Neural cell (in vitro differentiated cells): ENCODE measurements at regions not wholly inside any gene's neighbourhood (a gene's known extent, or its start where the extent isn't known, plus 50 kb on each side); places are given as distances from the start of the nearest gene placed in this dataset.
"Not testable (repeated sequence)": the region's sequence is repeated elsewhere in the genome, so short reads cannot be mapped to it uniquely, and the experiment has no call there.

Experiments used
- H2AFZ ChIP-seq: fragments of 200-600, 300-800 bp; sonication (generic), shearing (Covaris generic); 2 replicates; pipeline ENCODE4 v1.6.0; 2014; ENCODE audit warnings: low read depth, mild to moderate bottlenecking, antibody characterized with exemption, low read length, moderate library complexity
- H3F3A ChIP-seq: fragments of 200-600 bp; shearing (Covaris generic); 2 replicates; pipeline ENCODE4 v1.6.1; 2016; ENCODE audit warnings: mild to moderate bottlenecking, moderate library complexity, mixed read lengths, antibody characterized with exemption, low read length; ENCODE audit not compliant: insufficient read depth, poor library complexity, severe bottlenecking
- H3K27ac ChIP-seq: fragments of 200-600, 300-800 bp; sonication (generic), shearing (Covaris generic); 2 replicates; pipeline ENCODE4 v1.5.1; 2014; ENCODE audit warnings: mild to moderate bottlenecking, low read length, moderate library complexity
- H3K27me3 ChIP-seq: fragments of 300-800, 200-600 bp; sonication (generic), shearing (Covaris generic); 2 replicates; pipeline ENCODE4 v1.6.0; 2014; ENCODE audit warnings: mild to moderate bottlenecking, low read depth, low read length, moderate library complexity; ENCODE audit not compliant: insufficient read depth
- H3K36me3 ChIP-seq: fragments of 300-800, 200-600 bp; sonication (generic), shearing (Covaris generic); 2 replicates; pipeline ENCODE4 v1.5.1; 2014; ENCODE audit warnings: mild to moderate bottlenecking, antibody characterized with exemption, low read length, moderate library complexity; ENCODE audit not compliant: insufficient read depth
- H3K4me2 ChIP-seq: fragments of 300-800, 200-600 bp; sonication (generic), shearing (Covaris generic); 2 replicates; pipeline ENCODE4 v1.6.0; 2014; ENCODE audit warnings: mild to moderate bottlenecking, low read length
- H3K4me3 ChIP-seq: fragments of 300-800, 200-600 bp; sonication (generic), shearing (Covaris generic); 2 replicates; pipeline ENCODE4 v1.5.1; 2014; ENCODE audit warnings: mild to moderate bottlenecking, low read length, moderate library complexity
- H3K79me2 ChIP-seq: fragments of 200-600 bp; shearing (Covaris generic); replicated peaks from 2 replicates; pipeline ENCODE4 v1.6.0; 2014; ENCODE audit warnings: mild to moderate bottlenecking, low read length, moderate library complexity; ENCODE audit not compliant: insufficient read depth
- H3K9ac ChIP-seq: fragments of 300-800, 200-600 bp; sonication (generic), shearing (Covaris generic); 2 replicates; pipeline ENCODE4 v1.6.1; 2016; ENCODE audit warnings: mild to moderate bottlenecking, low read length, mixed read lengths
- H3K9me2 ChIP-seq: fragments of 200-600 bp; shearing (Covaris generic); 2 replicates; pipeline ENCODE4 v1.6.1; 2016; ENCODE audit warnings: mild to moderate bottlenecking, low read length, mixed read lengths; ENCODE audit not compliant: insufficient read depth
- H3K9me3 ChIP-seq: fragments of 200-600, 300-800 bp; sonication (generic), shearing (Covaris generic); 2 replicates; pipeline ENCODE4 v1.6.1; 2016; ENCODE audit warnings: mild to moderate bottlenecking, mixed run types, low read length, moderate library complexity, mixed read lengths
- H4K20me1 ChIP-seq: fragments of 200-600 bp; shearing (Covaris generic); 2 replicates; pipeline ENCODE4 v1.6.1; 2016; ENCODE audit warnings: mild to moderate bottlenecking, mixed run types; ENCODE audit not compliant: insufficient read depth
- EP300 ChIP-seq: fragments of 450-650 bp; conservative IDR thresholded peaks from 2 replicates; pipeline ENCODE4 v1.6.1; 2014; ENCODE audit warnings: antibody characterized with exemption, mild to moderate bottlenecking, moderate library complexity; ENCODE audit not compliant: poor library complexity, severe bottlenecking
- EZH2 ChIP-seq: fragments of 200-600, 300-800 bp; shearing (Covaris generic), sonication (generic); IDR thresholded peaks from 2 replicates; pipeline ENCODE4 v1.6.1; 2014; ENCODE audit warnings: antibody characterized with exemption, low read length, borderline replicate concordance, mild to moderate bottlenecking; ENCODE audit not compliant: insufficient read depth, poor library complexity, severe bottlenecking
- MXI1 ChIP-seq: fragments of 450-650 bp; conservative IDR thresholded peaks from 2 replicates; pipeline ENCODE4 v1.6.1; 2014; ENCODE audit warnings: antibody characterized with exemption, mild to moderate bottlenecking; ENCODE audit not compliant: poor library complexity, severe bottlenecking
- POLR2AphosphoS5 ChIP-seq: IDR thresholded peaks from 2 replicates; pipeline ENCODE4 v1.6.1; 2012
- RAD21 ChIP-seq: fragments of 450-650 bp; conservative IDR thresholded peaks from 2 replicates; pipeline ENCODE4 v1.6.1; 2014; ENCODE audit warnings: antibody characterized with exemption, mild to moderate bottlenecking, moderate library complexity
- SMC3 ChIP-seq: fragments of 450-650 bp; conservative IDR thresholded peaks from 2 replicates; pipeline ENCODE4 v1.6.1; 2014; ENCODE audit warnings: antibody characterized with exemption, mild to moderate bottlenecking, moderate library complexity; ENCODE audit not compliant: poor library complexity
- TAF1 ChIP-seq: IDR thresholded peaks from 2 replicates; pipeline ENCODE4 v1.6.1; 2012; ENCODE audit warnings: low read depth
- TF ChIP-seq, protein P1 (sequence below): IDR thresholded peaks from 2 replicates; pipeline ENCODE4 v1.6.1; 2012; ENCODE audit warnings: borderline replicate concordance
- TF ChIP-seq, protein P2 (sequence below): fragments of 450-650 bp; IDR thresholded peaks from 2 replicates; pipeline ENCODE4 v1.5.1; 2014; ENCODE audit warnings: antibody characterized with exemption, mild to moderate bottlenecking, moderate library complexity; ENCODE audit not compliant: poor library complexity, severe bottlenecking

DNA sequence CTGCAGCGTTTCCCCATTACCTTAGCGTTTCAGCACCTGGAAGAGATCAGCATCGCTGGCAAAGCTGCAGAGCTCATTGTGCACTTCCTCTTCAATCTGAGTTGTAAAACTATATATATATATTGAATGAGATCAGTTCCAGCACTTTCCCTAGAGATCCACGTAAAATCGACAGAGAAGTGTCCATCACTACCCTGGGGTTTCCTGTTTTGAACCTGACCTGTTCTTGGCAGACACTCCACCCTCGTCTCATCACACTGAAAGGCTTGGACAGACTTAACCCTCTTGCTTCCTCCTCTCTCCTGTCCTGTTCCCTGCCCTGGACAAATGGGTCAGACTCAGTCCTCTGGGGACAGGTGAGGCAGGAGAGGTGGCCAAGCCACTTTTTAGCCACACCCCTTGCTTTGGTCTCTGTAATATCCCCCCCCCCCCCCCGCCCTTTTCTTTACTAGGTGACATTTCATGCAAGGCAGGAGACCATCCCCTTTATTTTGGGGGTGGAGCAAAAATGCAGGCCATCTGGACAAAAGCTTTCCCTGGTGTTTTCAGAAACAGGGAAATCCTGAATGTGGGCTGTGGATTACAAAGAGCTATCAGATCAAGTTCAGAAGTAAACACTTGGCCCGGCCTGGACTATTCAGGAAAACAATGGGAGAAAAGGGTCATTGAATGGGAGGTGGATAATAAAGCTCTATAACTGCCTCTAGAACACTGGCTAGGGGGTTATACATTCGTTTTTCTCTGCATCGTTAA, 83.7 kb upstream of the KDM7A start:
- Histone ChIP-seq H3K9me3 (no peaks in the 10 kb centered on the region), H3F3A (no peaks in the 10 kb centered on the region), H3K27me3 (no peaks in the 10 kb centered on the region), H3K79me2 (no peaks in the 10 kb centered on the region), H3K9me2 (no peaks in the 10 kb centered on the region), H3K27ac (no peak overlapping the region), H3K4me2 (no peak overlapping the region), H3K4me3 (no peak overlapping the region), H4K20me1 (no peaks in the 10 kb centered on the region), H2AFZ (no peak overlapping the region), H3K9ac (no peak overlapping the region), H3K36me3 (no peaks in the 10 kb centered on the region)
- TF ChIP-seq POLR2AphosphoS5 (no peak), EP300 (no peak), RAD21 (no peak), TAF1 (no peak), MXI1 (no peak), EZH2 (no peak), SMC3 (no peak)
- TF ChIP-seq, protein P1, sequence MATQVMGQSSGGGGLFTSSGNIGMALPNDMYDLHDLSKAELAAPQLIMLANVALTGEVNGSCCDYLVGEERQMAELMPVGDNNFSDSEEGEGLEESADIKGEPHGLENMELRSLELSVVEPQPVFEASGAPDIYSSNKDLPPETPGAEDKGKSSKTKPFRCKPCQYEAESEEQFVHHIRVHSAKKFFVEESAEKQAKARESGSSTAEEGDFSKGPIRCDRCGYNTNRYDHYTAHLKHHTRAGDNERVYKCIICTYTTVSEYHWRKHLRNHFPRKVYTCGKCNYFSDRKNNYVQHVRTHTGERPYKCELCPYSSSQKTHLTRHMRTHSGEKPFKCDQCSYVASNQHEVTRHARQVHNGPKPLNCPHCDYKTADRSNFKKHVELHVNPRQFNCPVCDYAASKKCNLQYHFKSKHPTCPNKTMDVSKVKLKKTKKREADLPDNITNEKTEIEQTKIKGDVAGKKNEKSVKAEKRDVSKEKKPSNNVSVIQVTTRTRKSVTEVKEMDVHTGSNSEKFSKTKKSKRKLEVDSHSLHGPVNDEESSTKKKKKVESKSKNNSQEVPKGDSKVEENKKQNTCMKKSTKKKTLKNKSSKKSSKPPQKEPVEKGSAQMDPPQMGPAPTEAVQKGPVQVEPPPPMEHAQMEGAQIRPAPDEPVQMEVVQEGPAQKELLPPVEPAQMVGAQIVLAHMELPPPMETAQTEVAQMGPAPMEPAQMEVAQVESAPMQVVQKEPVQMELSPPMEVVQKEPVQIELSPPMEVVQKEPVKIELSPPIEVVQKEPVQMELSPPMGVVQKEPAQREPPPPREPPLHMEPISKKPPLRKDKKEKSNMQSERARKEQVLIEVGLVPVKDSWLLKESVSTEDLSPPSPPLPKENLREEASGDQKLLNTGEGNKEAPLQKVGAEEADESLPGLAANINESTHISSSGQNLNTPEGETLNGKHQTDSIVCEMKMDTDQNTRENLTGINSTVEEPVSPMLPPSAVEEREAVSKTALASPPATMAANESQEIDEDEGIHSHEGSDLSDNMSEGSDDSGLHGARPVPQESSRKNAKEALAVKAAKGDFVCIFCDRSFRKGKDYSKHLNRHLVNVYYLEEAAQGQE: no peak
- TF ChIP-seq, protein P2, sequence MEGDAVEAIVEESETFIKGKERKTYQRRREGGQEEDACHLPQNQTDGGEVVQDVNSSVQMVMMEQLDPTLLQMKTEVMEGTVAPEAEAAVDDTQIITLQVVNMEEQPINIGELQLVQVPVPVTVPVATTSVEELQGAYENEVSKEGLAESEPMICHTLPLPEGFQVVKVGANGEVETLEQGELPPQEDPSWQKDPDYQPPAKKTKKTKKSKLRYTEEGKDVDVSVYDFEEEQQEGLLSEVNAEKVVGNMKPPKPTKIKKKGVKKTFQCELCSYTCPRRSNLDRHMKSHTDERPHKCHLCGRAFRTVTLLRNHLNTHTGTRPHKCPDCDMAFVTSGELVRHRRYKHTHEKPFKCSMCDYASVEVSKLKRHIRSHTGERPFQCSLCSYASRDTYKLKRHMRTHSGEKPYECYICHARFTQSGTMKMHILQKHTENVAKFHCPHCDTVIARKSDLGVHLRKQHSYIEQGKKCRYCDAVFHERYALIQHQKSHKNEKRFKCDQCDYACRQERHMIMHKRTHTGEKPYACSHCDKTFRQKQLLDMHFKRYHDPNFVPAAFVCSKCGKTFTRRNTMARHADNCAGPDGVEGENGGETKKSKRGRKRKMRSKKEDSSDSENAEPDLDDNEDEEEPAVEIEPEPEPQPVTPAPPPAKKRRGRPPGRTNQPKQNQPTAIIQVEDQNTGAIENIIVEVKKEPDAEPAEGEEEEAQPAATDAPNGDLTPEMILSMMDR: no peak

DNA sequence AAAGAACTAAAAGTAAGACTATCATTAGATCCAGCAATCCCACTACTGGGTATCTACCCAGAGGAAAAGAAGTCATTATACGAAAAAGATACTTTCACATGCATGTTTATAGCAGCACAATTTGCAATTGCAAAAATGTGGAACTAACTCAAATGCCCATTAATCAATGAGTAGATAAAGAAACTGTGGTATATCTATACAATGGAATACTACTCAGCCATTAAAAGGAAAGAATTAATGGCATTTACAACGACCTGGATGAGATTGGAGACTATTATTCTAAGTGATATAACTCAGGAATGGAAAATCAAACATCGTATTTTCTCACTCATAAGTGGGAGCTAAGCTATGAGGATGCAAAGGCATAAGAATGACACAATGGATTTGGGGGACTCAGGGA, 80.5 kb upstream of the KDM7A start:
- H3K9me3 ChIP-seq, H3K27me3 ChIP-seq, H4K20me1 ChIP-seq, H3K4me2 ChIP-seq, H3F3A ChIP-seq, H3K36me3 ChIP-seq, H3K9me2 ChIP-seq, H3K27ac ChIP-seq, H3K79me2 ChIP-seq, H3K4me3 ChIP-seq, H3K9ac ChIP-seq, H2AFZ ChIP-seq: not testable (repeated sequence)

DNA sequence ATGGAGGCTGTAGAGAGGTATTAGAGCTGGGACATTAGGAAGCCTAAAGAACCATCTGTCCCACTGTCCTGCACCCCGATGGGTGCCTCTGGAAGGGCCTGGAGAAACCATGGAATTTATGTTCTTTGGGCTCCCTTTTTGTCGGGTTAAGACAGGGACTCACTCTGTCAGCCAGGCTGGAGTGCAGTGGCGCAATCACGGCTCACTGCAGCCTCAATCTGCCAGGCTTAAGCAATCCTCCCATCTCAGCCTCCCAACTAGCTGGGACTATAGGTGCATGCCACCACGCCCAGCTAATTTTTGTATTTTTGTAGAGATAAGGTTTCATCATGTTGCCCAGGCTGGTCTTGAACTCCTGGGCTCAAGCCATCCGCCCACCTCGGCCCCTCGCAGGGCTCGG, 78.2 kb upstream of the KDM7A start:
- H3K9me2 ChIP-seq, H3K4me3 ChIP-seq, H3K27me3 ChIP-seq, H3K4me2 ChIP-seq, H3F3A ChIP-seq, H3K79me2 ChIP-seq, H3K9ac ChIP-seq, H4K20me1 ChIP-seq, H3K9me3 ChIP-seq, H3K36me3 ChIP-seq, H2AFZ ChIP-seq, H3K27ac ChIP-seq: not testable (repeated sequence)
